GM18858 (cell line): ENCODE measurements at regions not wholly inside any gene's neighbourhood (a gene's known extent, or its start where the extent isn't known, plus 50 kb on each side); places are given as distances from the start of the nearest gene placed in this dataset.
"Not testable (repeated sequence)": the region's sequence is repeated elsewhere in the genome, so short reads cannot be mapped to it uniquely, and the experiment has no call there.

Experiments
- ATAC-seq: cut with Tn5 transposase; IDR thresholded peaks from one replicate; pipeline ENCODE4 v1.9.1; 2021; ENCODE audit not compliant: unreplicated experiment

- no peak for ATAC-seq
These were observed 189.4 kb downstream of the WNT5A start for GRCh38 chr3:55297706-55298105.

GRCh38 chr3:55297245-55297644, 189.9 kb downstream of the WNT5A start:
- ATAC-seq, result no peak

GRCh38 chr3:55296791-55297190, 190.3 kb downstream of the WNT5A start:
- no peak for ATAC-seq

GRCh38 chr3:55296030-55296429, 191.1 kb downstream of the WNT5A start:
- no peak for ATAC-seq

GRCh38 chr3:55294557-55294956, 192.5 kb downstream of the WNT5A start:
- ATAC-seq, result no peak

GRCh38 chr3:55292360-55292759, 194.7 kb downstream of the WNT5A start:
- no peak for ATAC-seq

- no peak for ATAC-seq
These were observed 198.4 kb downstream of the WNT5A start for GRCh38 chr3:55288657-55289056.

- ATAC-seq, result no peak
These were observed 200.4 kb downstream of the WNT5A start for GRCh38 chr3:55286693-55287092.

- no peak for ATAC-seq
These were observed 201.9 kb downstream of the WNT5A start for GRCh38 chr3:55285156-55285555.

GRCh38 chr3:55283441-55283925, 203.6 kb downstream of the WNT5A start:
- ATAC-seq, result no peak

GRCh38 chr3:55282994-55283393, 204.1 kb downstream of the WNT5A start:
- no peak for ATAC-seq

GRCh38 chr3:55272031-55272645, 215.0 kb downstream of the WNT5A start:
- ATAC-seq, result no peak

- ATAC-seq, result no peak
These were observed 215.6 kb downstream of the WNT5A start for GRCh38 chr3:55271549-55271948.

GRCh38 chr3:55270976-55271375, 216.1 kb downstream of the WNT5A start:
- ATAC-seq, result no peak

GRCh38 chr3:55269636-55270035, 217.5 kb downstream of the WNT5A start:
- no peak for ATAC-seq

- ATAC-seq, result no peak
These were observed 218.0 kb downstream of the WNT5A start for GRCh38 chr3:55269096-55269495.

GRCh38 chr3:55267206-55267930, 219.7 kb downstream of the WNT5A start:
- ATAC-seq, result no peak

- ATAC-seq, result no peak
These were observed 222.2 kb downstream of the WNT5A start for GRCh38 chr3:55264919-55265318.

GRCh38 chr3:55252921-55253320, 234.2 kb downstream of the WNT5A start:
- ATAC-seq, result no peak

GRCh38 chr3:55249156-55249555, 237.9 kb downstream of the WNT5A start:
- not testable (repeated sequence) for ATAC-seq

GRCh38 chr3:55247666-55248065, 239.4 kb downstream of the WNT5A start:
- ATAC-seq, result no peak

- ATAC-seq, result no peak
These were observed 241.1 kb downstream of the WNT5A start for GRCh38 chr3:55246033-55246432.

GRCh38 chr3:55245351-55245750, 241.8 kb downstream of the WNT5A start:
- no peak for ATAC-seq
